SK-N-SH (cell line): ENCODE measurements at regions not wholly inside any gene's neighbourhood (a gene's known extent, or its start where the extent isn't known, plus 50 kb on each side); places are given as distances from the start of the nearest gene placed in this dataset.

ENCODE experiments used
- CHD2 ChIP-seq: fragments of 150-350 bp; IDR thresholded peaks from 2 replicates; pipeline ENCODE4 v1.6.1; 2018; ENCODE audit warnings: low read length; ENCODE audit not compliant: partially characterized antibody
- EP300 ChIP-seq, 2 experiments: IDR thresholded peaks; 2 replicates each; pipeline versions ENCODE4 v1.4.0 to v1.6.1; 2012; ENCODE audit warnings: borderline replicate concordance in 1 of 2, low read depth in 1 of 2, low read length in 1 of 2
- JUND ChIP-seq: IDR thresholded peaks from 2 replicates; pipeline ENCODE4 v1.4.0; 2012
- NFIC ChIP-seq: IDR thresholded peaks from 2 replicates; pipeline ENCODE4 v1.4.0; 2012; ENCODE audit warnings: borderline replicate concordance
- POLR2AphosphoS5 ChIP-seq: IDR thresholded peaks from 2 replicates; pipeline ENCODE4 v1.6.1; 2012; ENCODE audit warnings: low read depth, low read length
- RCOR1 ChIP-seq: fragments of 150-350 bp; IDR thresholded peaks from 2 replicates; pipeline ENCODE4 v1.6.1; 2017; ENCODE audit warnings: antibody characterized with exemption, low read length
- SMC3 ChIP-seq: IDR thresholded peaks from 2 replicates; pipeline ENCODE4 v1.6.1; 2012; ENCODE audit warnings: low read depth, low read length, improper control_type of control experiment
- TAF1 ChIP-seq: IDR thresholded peaks from 2 replicates; pipeline ENCODE4 v1.6.1; 2012; ENCODE audit warnings: low read depth, mild to moderate bottlenecking, low read length, moderate library complexity, borderline replicate concordance
- TF ChIP-seq, protein P1 (sequence below): fragments of 200-600 bp; sonication (generic); IDR thresholded peaks from 2 replicates; pipeline ENCODE4 v1.6.1; 2017; ENCODE audit warnings: antibody characterized with exemption, mild to moderate bottlenecking, moderate library complexity
- TF ChIP-seq, protein P2 (sequence below): fragments of 150-350 bp; IDR thresholded peaks from 2 replicates; pipeline ENCODE4 v1.6.1; 2017; ENCODE audit warnings: antibody characterized with exemption, low read length, low read depth, borderline replicate concordance

DNA sequence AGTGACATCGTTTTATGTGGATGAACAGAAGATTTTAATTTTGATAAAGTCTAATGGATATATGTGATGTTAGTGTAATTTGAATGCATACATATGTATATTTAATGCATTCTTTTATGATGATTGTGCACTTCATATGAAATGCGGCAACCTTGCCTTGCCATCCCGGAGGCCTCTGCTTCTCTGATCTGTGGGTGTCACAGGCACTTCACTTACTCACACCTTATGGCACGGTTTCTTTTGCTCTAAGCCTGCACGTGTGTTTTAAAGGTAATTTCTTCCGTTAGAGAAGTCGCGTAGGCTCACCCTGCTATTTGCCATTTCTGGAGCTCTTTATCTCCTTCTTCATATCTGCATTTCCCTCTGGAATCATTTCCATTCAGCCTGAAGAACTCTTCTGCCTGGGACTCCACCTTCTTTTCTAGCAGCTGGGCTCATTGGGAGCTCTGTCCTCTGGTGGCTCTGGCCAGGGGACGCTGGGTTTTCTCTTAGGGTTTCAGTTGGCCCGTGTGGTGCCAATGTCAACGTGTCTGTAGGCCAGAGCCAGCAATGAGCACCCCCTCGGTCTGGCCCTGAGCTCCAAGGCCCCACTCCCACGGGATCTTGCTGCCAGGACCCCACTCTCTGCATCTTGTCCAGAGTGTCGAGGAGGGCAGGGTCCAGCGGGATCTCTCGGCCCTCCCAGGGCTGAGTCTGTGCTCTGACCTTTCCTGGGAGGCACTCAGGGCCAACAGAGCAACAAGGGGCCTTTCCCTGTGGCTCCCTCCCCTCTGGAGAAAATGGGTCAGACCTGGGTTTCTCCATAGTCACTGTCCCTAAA, 97.3 kb downstream of the RTP5 start:
- TF ChIP-seq POLR2AphosphoS5: no peak
- TF ChIP-seq SMC3: no peak
- TF ChIP-seq, protein P1, sequence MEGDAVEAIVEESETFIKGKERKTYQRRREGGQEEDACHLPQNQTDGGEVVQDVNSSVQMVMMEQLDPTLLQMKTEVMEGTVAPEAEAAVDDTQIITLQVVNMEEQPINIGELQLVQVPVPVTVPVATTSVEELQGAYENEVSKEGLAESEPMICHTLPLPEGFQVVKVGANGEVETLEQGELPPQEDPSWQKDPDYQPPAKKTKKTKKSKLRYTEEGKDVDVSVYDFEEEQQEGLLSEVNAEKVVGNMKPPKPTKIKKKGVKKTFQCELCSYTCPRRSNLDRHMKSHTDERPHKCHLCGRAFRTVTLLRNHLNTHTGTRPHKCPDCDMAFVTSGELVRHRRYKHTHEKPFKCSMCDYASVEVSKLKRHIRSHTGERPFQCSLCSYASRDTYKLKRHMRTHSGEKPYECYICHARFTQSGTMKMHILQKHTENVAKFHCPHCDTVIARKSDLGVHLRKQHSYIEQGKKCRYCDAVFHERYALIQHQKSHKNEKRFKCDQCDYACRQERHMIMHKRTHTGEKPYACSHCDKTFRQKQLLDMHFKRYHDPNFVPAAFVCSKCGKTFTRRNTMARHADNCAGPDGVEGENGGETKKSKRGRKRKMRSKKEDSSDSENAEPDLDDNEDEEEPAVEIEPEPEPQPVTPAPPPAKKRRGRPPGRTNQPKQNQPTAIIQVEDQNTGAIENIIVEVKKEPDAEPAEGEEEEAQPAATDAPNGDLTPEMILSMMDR: no peak
- TF ChIP-seq JUND: no peak
- TF ChIP-seq, protein P2, sequence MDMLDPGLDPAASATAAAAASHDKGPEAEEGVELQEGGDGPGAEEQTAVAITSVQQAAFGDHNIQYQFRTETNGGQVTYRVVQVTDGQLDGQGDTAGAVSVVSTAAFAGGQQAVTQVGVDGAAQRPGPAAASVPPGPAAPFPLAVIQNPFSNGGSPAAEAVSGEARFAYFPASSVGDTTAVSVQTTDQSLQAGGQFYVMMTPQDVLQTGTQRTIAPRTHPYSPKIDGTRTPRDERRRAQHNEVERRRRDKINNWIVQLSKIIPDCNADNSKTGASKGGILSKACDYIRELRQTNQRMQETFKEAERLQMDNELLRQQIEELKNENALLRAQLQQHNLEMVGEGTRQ: no peak
- TF ChIP-seq EP300 (IDR thresholded peaks at IDR 0.05; ENCODE audit: borderline replicate concordance in 1 of 2, low read depth in 1 of 2, low read length in 1 of 2): no peak
- TF ChIP-seq RCOR1: no peak
- TF ChIP-seq TAF1: no peak
- TF ChIP-seq NFIC: no peak
- no peak for TF ChIP-seq CHD2
